B cell (primary cell): ENCODE measurements at regions not wholly inside any gene's neighbourhood (a gene's known extent, or its start where the extent isn't known, plus 50 kb on each side); places are given as distances from the start of the nearest gene placed in this dataset.
"Not testable (repeated sequence)": the region's sequence is repeated elsewhere in the genome, so short reads cannot be mapped to it uniquely, and the experiment has no call there.

Experiments used
- ATAC-seq: fragments of 200-7000 bp; cut with Tn5 transposase; one replicate; pipeline ENCODE4 v1.10.0; 2021; ENCODE audit warnings: low read depth, mild to moderate bottlenecking, moderate number of reproducible peaks, moderate library complexity
- CTCF ChIA-PET: fragments of 350-600 bp; sonication (Branson Sonifier 250); formaldehyde crosslinking; loops from one replicate; lab custom pipeline; 2021; ENCODE audit warnings: antibody characterized with exemption, inconsistent platforms; lab: Charles Lee
- POLR2A ChIA-PET: fragments of 350-600 bp; sonication (Branson Sonifier 250); formaldehyde crosslinking; loops from one replicate; lab custom pipeline; 2021; ENCODE audit warnings: antibody characterized with exemption; lab: Charles Lee
- DNase-seq: peaks from one replicate; pipeline ENCODE4 v3.0.0; 2013
- H2AFZ ChIP-seq: 2 replicates; pipeline ENCODE4 v1.6.1; 2012; ENCODE audit warnings: mild to moderate bottlenecking, low read depth, low read length; ENCODE audit not compliant: insufficient read depth, poor library complexity, severe bottlenecking
- H3K27ac ChIP-seq, 2 donors: 1 replicate in 1 of 2; 2 replicates in 1 of 2; pipeline ENCODE4 v1.5.1; 2012 to 2013; ENCODE audit warnings: low read length in 2 of 2, mild to moderate bottlenecking in 2 of 2, moderate library complexity in 1 of 2
- H3K27me3 ChIP-seq, 4 experiments: fragments of 200-600 bp in 1 of 4; sonication (generic) in 1 of 4; replicated peaks in 1 of 4; 1 replicate in 2 of 4; 2 replicates in 2 of 4; pipeline versions ENCODE4 v1.6.1 to v1.7.0; 2013 to 2016; ENCODE audit warnings: low read length in 3 of 4, mild to moderate bottlenecking in 2 of 4, mixed read lengths in 1 of 4, moderate library complexity in 1 of 4; ENCODE audit not compliant: insufficient read depth in 4 of 4, control insufficient read depth in 3 of 4; ENCODE audit errors: control extremely low read depth in 1 of 4
- H3K36me3 ChIP-seq, 2 experiments: replicated peaks in 1 of 2; 1 replicate in 1 of 2; 2 replicates in 1 of 2; pipeline versions ENCODE4 v1.6.1 to v1.7.1; 2013; ENCODE audit warnings: low read length in 1 of 2; ENCODE audit not compliant: insufficient read depth in 2 of 2, control insufficient read depth in 1 of 2; ENCODE audit errors: control extremely low read depth in 1 of 2, extremely low read depth in 1 of 2
- H3K4me1 ChIP-seq, 2 donors: fragments of 200-600 bp in 1 of 2; sonication (generic) in 1 of 2; 1 replicate in 1 of 2; 2 replicates in 1 of 2; pipeline versions ENCODE4 v1.5.1 to v1.6.1; 2013 to 2017; ENCODE audit warnings: low read length in 2 of 2; ENCODE audit not compliant: control insufficient read depth in 2 of 2, insufficient read depth in 2 of 2
- H3K4me2 ChIP-seq: replicated peaks from 2 replicates; pipeline ENCODE3; 2012; ENCODE audit warnings: mild to moderate bottlenecking, low read depth, low read length; ENCODE audit not compliant: poor library complexity, severe bottlenecking
- H3K4me3 ChIP-seq, 5 experiments: fragments of 200-600 bp in 1 of 5; sonication (generic) in 1 of 5; 1 replicate in 3 of 5; 2 replicates in 2 of 5; pipeline versions ENCODE4 v1.5.1 to v1.7.0; 2011 to 2016; ENCODE audit warnings: low read length in 4 of 5, mild to moderate bottlenecking in 4 of 5, low read depth in 2 of 5, control low read depth in 1 of 5, moderate library complexity in 1 of 5; ENCODE audit not compliant: insufficient read depth in 1 of 5; ENCODE audit errors: control extremely low read depth in 1 of 5, extremely low read depth in 1 of 5
- H3K79me2 ChIP-seq: fragments of 200-600 bp; sonication (generic); one replicate; pipeline ENCODE4 v1.6.0; 2016; ENCODE audit warnings: low read length; ENCODE audit not compliant: control insufficient read depth, insufficient read depth
- H3K9ac ChIP-seq: fragments of 200-600 bp; sonication (generic); 2 replicates; pipeline ENCODE4 v1.6.1; 2017; ENCODE audit warnings: mild to moderate bottlenecking, low read length, moderate library complexity
- H3K9me3 ChIP-seq, 3 donors: one replicate each; pipeline versions ENCODE4 v1.6.1 to v1.7.1; 2013; ENCODE audit warnings: low read length in 2 of 3; ENCODE audit not compliant: control insufficient read depth in 2 of 3, insufficient read depth in 1 of 3; ENCODE audit errors: control extremely low read depth in 1 of 3
- H4K20me1 ChIP-seq: 2 replicates; pipeline ENCODE4 v1.6.0; 2012; ENCODE audit warnings: mild to moderate bottlenecking, low read length; ENCODE audit not compliant: insufficient read depth, control insufficient read depth, poor library complexity, severe bottlenecking
- H3K27ac Mint-ChIP-seq: one replicate; pipeline ENCODE4 v1.8.0; 2021; ENCODE audit warnings: mixed read lengths
- H3K27me3 Mint-ChIP-seq: one replicate; pipeline ENCODE4 v1.8.0; 2021; ENCODE audit warnings: mixed read lengths
- H3K4me1 Mint-ChIP-seq: one replicate; pipeline ENCODE4 v1.8.0; 2021; ENCODE audit warnings: mixed read lengths
- H3K4me3 Mint-ChIP-seq: one replicate; pipeline ENCODE4 v1.8.0; 2021; ENCODE audit warnings: mixed read lengths
- H3K9me3 Mint-ChIP-seq: one replicate; pipeline ENCODE4 v1.8.0; 2022; ENCODE audit warnings: mixed read lengths; ENCODE audit not compliant: insufficient read depth
- WGBS: methylation state at CpG from one replicate; pipeline ENCODE4 v1.1.5; 2013; ENCODE audit warnings: missing lambda C conversion rate; ENCODE audit not compliant: insufficient coverage; 5-methylcytosine and 5-hydroxymethylcytosine counted together
- intact Hi-C: fragments of 100-400 bp; cut with micrococcal nuclease; formaldehyde crosslinking; loops from one replicate; pipeline ENCODE4 v1.10.0; 2022

DNA sequence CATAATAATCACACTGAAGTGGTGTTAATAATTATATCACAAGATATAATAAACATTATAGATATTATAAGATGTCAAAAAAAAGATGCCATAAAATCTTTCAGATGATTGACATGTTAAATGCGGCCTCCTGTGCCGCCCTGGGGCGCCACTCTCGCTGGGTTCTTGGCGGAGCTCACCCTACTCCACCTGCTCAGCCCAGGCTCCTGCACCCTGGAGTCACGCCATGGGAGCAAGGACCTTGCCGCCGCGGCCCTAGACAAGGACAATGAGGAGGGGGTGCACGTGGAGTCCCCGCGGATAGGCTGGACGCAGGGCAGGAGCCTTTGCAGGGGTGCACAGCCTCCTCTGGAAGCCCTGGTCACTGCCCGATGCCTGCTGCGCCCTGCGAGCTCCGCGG, 77.5 kb upstream of the ZNF337 start:
- not testable (repeated sequence) for H3K4me3 ChIP-seq, H3K4me3 Mint-ChIP-seq

DNA sequence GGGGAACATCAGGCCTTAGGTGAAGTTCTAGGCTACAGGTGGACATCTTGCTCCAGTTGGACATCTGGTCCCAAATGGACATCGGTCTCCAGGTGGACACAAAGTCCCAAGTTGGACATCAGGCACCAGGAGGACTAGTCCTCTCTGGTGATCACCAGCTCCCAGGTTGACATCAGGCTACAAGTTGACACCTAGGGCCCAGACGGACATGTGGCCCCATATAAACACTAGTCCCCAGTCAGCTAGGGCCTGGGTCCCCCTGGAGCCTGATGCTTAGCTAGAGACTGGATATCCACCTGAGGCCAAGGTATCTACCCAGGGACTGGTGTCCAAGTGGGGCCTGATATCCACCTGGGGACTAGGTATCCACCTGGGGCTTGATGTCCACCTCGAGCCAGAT, 75.8 kb upstream of the ZNF337 start:
- 93% methylated on average over 3 of the region's 3 CpGs for WGBS
- ATAC-seq, result not testable (repeated sequence)

More for the DNA sequence above, 77.5 kb upstream of the ZNF337 start:
- H3K27me3 ChIP-seq, H3K79me2 ChIP-seq, DNase-seq, H3K4me1 Mint-ChIP-seq, H3K4me1 ChIP-seq, H3K27ac Mint-ChIP-seq, CTCF ChIA-PET, H3K9ac ChIP-seq, POLR2A ChIA-PET, intact Hi-C loops, H3K27me3 Mint-ChIP-seq, H4K20me1 ChIP-seq, H2AFZ ChIP-seq, H3K36me3 ChIP-seq, H3K9me3 ChIP-seq, H3K9me3 Mint-ChIP-seq, ATAC-seq, H3K27ac ChIP-seq, H3K4me2 ChIP-seq: not testable (repeated sequence)
- 90% methylated on average over 2 of the region's 18 CpGs for WGBS

DNA sequence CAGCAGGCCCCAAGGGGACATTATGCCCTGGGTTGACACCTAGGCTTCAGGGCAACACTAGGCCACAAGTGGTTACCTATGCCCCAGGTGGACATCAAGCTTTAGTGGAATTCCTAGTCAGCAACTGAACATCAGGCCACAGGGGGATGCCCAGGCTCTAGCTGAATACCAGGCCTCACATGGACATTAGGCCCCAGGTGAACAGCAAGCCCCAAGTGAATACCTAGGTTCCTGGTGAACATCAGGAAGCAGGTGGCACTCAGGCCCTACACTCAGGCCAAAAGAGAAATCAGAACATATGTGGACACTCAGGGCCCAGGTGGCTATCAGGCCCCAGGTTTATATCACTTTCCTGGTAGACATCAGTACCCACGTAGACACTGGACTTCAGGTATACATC, 75.2 kb upstream of the ZNF337 start:
- CTCF ChIA-PET, H2AFZ ChIP-seq, H3K27ac Mint-ChIP-seq, POLR2A ChIA-PET, H3K4me1 Mint-ChIP-seq, H3K27ac ChIP-seq, H3K27me3 Mint-ChIP-seq, ATAC-seq, H3K4me3 Mint-ChIP-seq, H3K9me3 Mint-ChIP-seq, H3K4me2 ChIP-seq, H3K9me3 ChIP-seq, H3K79me2 ChIP-seq, H3K9ac ChIP-seq, DNase-seq, intact Hi-C loops, H3K4me1 ChIP-seq, H3K27me3 ChIP-seq, H4K20me1 ChIP-seq, H3K36me3 ChIP-seq, H3K4me3 ChIP-seq: not testable (repeated sequence)
- no CpG with 5 or more reads among the region's 1 CpG for WGBS

More for the DNA sequence above, 75.8 kb upstream of the ZNF337 start:
- POLR2A ChIA-PET, H4K20me1 ChIP-seq, H3K4me3 Mint-ChIP-seq, H3K4me2 ChIP-seq, intact Hi-C loops, H2AFZ ChIP-seq, H3K36me3 ChIP-seq, H3K27ac ChIP-seq, H3K9me3 Mint-ChIP-seq, H3K4me1 ChIP-seq, H3K27me3 ChIP-seq, H3K4me3 ChIP-seq, H3K9me3 ChIP-seq, H3K27ac Mint-ChIP-seq, H3K9ac ChIP-seq, CTCF ChIA-PET, H3K79me2 ChIP-seq, DNase-seq, H3K27me3 Mint-ChIP-seq, H3K4me1 Mint-ChIP-seq: not testable (repeated sequence)
